DND-41 (cell line): ENCODE measurements at regions not wholly inside any gene's neighbourhood (a gene's known extent, or its start where the extent isn't known, plus 50 kb on each side); places are given as distances from the start of the nearest gene placed in this dataset.

Source experiments
- CTCF ChIP-seq: IDR thresholded peaks from 2 replicates; pipeline ENCODE4 v1.5.1; 2012; ENCODE audit warnings: borderline replicate concordance, low read length, moderate library complexity, mild to moderate bottlenecking; ENCODE audit not compliant: poor library complexity, severe bottlenecking; ENCODE audit errors: extremely low read depth
- EZH2 ChIP-seq: IDR thresholded peaks from 3 replicates; pipeline ENCODE4 v1.6.1; 2012; ENCODE audit warnings: borderline replicate concordance, low read depth, mild to moderate bottlenecking, moderate library complexity, low read length, inconsistent platforms; ENCODE audit not compliant: severe bottlenecking

GRCh38 chr16:59654455-59654854 is 920.3 kb upstream of the GOT2 start:
- TF ChIP-seq CTCF (no peak), EZH2 (no peak)
